Esophagus muscularis mucosa (tissue), 4 donors: ENCODE measurements at regions not wholly inside any gene's neighbourhood (a gene's known extent, or its start where the extent isn't known, plus 50 kb on each side); places are given as distances from the start of the nearest gene placed in this dataset.
"Not testable (repeated sequence)": the region's sequence is repeated elsewhere in the genome, so short reads cannot be mapped to it uniquely, and the experiment has no call there.

Experiments used
- DNase-seq: peaks from one replicate; pipeline ENCODE4 v3.0.0-alpha.2; 2017; ENCODE audit errors: extremely low spot score
- H3K27ac ChIP-seq, 4 donors: fragments of 200-600 bp; sonication (generic); replicated peaks in 1 of 4; 1 replicate in 3 of 4; 2 replicates in 1 of 4; pipeline ENCODE4 v1.5.1; 2016 to 2019; ENCODE audit warnings: mild to moderate bottlenecking in 1 of 4
- H3K27me3 ChIP-seq, 4 donors: fragments of 200-600 bp; sonication (generic); one replicate each; pipeline versions ENCODE4 v1.5.1 to v1.6.0; 2016 to 2019
- H3K36me3 ChIP-seq, 4 donors: fragments of 200-600 bp; sonication (generic); one replicate each; pipeline ENCODE4 v1.5.1; 2016 to 2019
- H3K4me1 ChIP-seq, 4 donors: fragments of 200-600 bp; sonication (generic); one replicate each; pipeline ENCODE4 v1.5.1; 2016 to 2019
- H3K4me3 ChIP-seq, 4 donors: fragments of 200-600 bp; sonication (generic); 1 replicate in 2 of 4; 2 replicates in 2 of 4; pipeline ENCODE4 v1.5.1; 2016 to 2019; ENCODE audit warnings: mild to moderate bottlenecking in 4 of 4, moderate library complexity in 1 of 4
- H3K9me3 ChIP-seq, 4 donors: fragments of 200-600 bp; sonication (generic); 1 replicate in 3 of 4; 2 replicates in 1 of 4; pipeline ENCODE4 v1.5.1; 2016 to 2019
- CTCF ChIP-seq, 3 experiments: fragments of 200-600 bp in 2 of 3; fragments of 450-650 bp in 1 of 3; sonication (generic) in 2 of 3; IDR thresholded peaks; one replicate each; pipeline ENCODE4 v1.5.1; 2017 to 2019; ENCODE audit warnings: antibody characterized with exemption in 3 of 3, mild to moderate bottlenecking in 2 of 3, moderate library complexity in 1 of 3
- EP300 ChIP-seq: sonication (generic); formaldehyde crosslinking; IDR thresholded peaks from one replicate; pipeline ENCODE4 v1.6.1; 2017; ENCODE audit warnings: antibody characterized with exemption
- POLR2A ChIP-seq: fragments of 450-650 bp; IDR thresholded peaks from one replicate; pipeline ENCODE4 v1.6.1; 2017; ENCODE audit warnings: antibody characterized with exemption, moderate library complexity, mild to moderate bottlenecking, low read depth
- POLR2AphosphoS5 ChIP-seq, 2 donors: sonication (generic); formaldehyde crosslinking; IDR thresholded peaks; one replicate each; pipeline ENCODE4 v1.6.1; 2017; ENCODE audit warnings: antibody characterized with exemption in 2 of 2
- WGBS: methylation state at CpG from one replicate; pipeline ENCODE4 v1.1.5; 2018; 5-methylcytosine and 5-hydroxymethylcytosine counted together
- intact Hi-C: fragments of 100-400 bp; cut with DNase I; formaldehyde crosslinking; loops from one replicate; pipeline ENCODE4 v1.15.1; 2023

- Histone ChIP-seq H3K9me3 (no peaks in the 10 kb centered on the region), H3K36me3 (no peaks in the 10 kb centered on the region), H3K4me1 (no peaks in the 10 kb centered on the region), H3K27ac (no peak overlapping the region), H3K27me3 (no peaks in the 10 kb centered on the region), H3K4me3 (no peak overlapping the region)
- no peak for TF ChIP-seq POLR2AphosphoS5 (IDR thresholded peaks at IDR 0.05)
- TF ChIP-seq POLR2A: no peak
- no peak for TF ChIP-seq CTCF (IDR thresholded peaks at IDR 0.05)
- TF ChIP-seq EP300: no peak
- DNase-seq: no peak
- intact Hi-C loops: no loop called here
- 91% methylated on average over 1 of the region's 1 CpG for WGBS
These were observed 599.6 kb upstream of the LCORL start for GRCh38 chr4:18621186-18621585.

- Histone ChIP-seq H3K27ac (no peak overlapping the region), H3K4me1 (no peaks in the 10 kb centered on the region), H3K27me3 (no peaks in the 10 kb centered on the region), H3K36me3 (no peaks in the 10 kb centered on the region), H3K4me3 (no peak overlapping the region), H3K9me3 (no peaks in the 10 kb centered on the region)
- 84% methylated on average over 6 of the region's 6 CpGs for WGBS
- TF ChIP-seq POLR2AphosphoS5 (IDR thresholded peaks at IDR 0.05) (no peak), CTCF (IDR thresholded peaks at IDR 0.05) (no peak), POLR2A (no peak), EP300 (no peak)
- DNase-seq: no peak
- intact Hi-C loops: no loop called here
These were observed 595.2 kb upstream of the LCORL start for GRCh38 chr4:18616720-18617119.

- TF ChIP-seq CTCF (IDR thresholded peaks at IDR 0.05) (no peak), POLR2A (no peak), POLR2AphosphoS5 (IDR thresholded peaks at IDR 0.05) (no peak), EP300 (no peak)
- 66% methylated on average over 2 of the region's 2 CpGs for WGBS
- H3K4me3 ChIP-seq: no peak overlapping the region
These were observed 589.5 kb upstream of the LCORL start for GRCh38 chr4:18611026-18611425.

GRCh38 chr4:18608908-18609533, 587.5 kb upstream of the LCORL start:
- WGBS: 78% methylated on average over 4 of the region's 4 CpGs
- no peaks in the 10 kb centered on the region for H3K9me3 ChIP-seq
- H3K36me3 ChIP-seq: no peaks in the 10 kb centered on the region
- intact Hi-C loops: no loop called here
- TF ChIP-seq POLR2AphosphoS5 (IDR thresholded peaks at IDR 0.05): no peak
- no peak for TF ChIP-seq EP300
- TF ChIP-seq POLR2A: no peak
- no peak for TF ChIP-seq CTCF (IDR thresholded peaks at IDR 0.05)
- no peak overlapping the region for H3K4me3 ChIP-seq
- no peaks in the 10 kb centered on the region for H3K27me3 ChIP-seq
- H3K27ac ChIP-seq: no peak overlapping the region
- DNase-seq: no peak
- no peaks in the 10 kb centered on the region for H3K4me1 ChIP-seq

More at GRCh38 chr4:18611026-18611425, 589.5 kb upstream of the LCORL start:
- no peaks in the 10 kb centered on the region for H3K36me3 ChIP-seq
- no peaks in the 10 kb centered on the region for H3K27me3 ChIP-seq
- no peaks in the 10 kb centered on the region for H3K9me3 ChIP-seq
- H3K27ac ChIP-seq: no peak overlapping the region
- H3K4me1 ChIP-seq: no peaks in the 10 kb centered on the region
- intact Hi-C loops: no loop called here
- no peak for DNase-seq

- DNase-seq, H3K4me3 ChIP-seq, H3K36me3 ChIP-seq, intact Hi-C loops, H3K27ac ChIP-seq, H3K9me3 ChIP-seq, H3K4me1 ChIP-seq, H3K27me3 ChIP-seq: not testable (repeated sequence)
- WGBS: 92% methylated on average over 8 of the region's 8 CpGs
These were observed 581.1 kb upstream of the LCORL start for GRCh38 chr4:18602610-18603009.
